HG03103 (cell line): ENCODE measurements at regions not wholly inside any gene's neighbourhood (a gene's known extent, or its start where the extent isn't known, plus 50 kb on each side); places are given as distances from the start of the nearest gene placed in this dataset.
"Not testable (repeated sequence)": the region's sequence is repeated elsewhere in the genome, so short reads cannot be mapped to it uniquely, and the experiment has no call there.

Source experiments
- ATAC-seq: cut with Tn5 transposase; IDR thresholded peaks from one replicate; pipeline ENCODE4 v1.9.1; 2021; ENCODE audit warnings: low read depth; ENCODE audit not compliant: unreplicated experiment

- no peak for ATAC-seq
Measured at GRCh38 chr11:121873766-121874165, 242.2 kb downstream of the BLID start.

GRCh38 chr11:121872356-121872755 is 243.7 kb downstream of the BLID start:
- no peak for ATAC-seq

GRCh38 chr11:121870206-121871045 is 245.6 kb downstream of the BLID start:
- ATAC-seq: no peak

GRCh38 chr11:121869478-121869877 is 246.5 kb downstream of the BLID start:
- no peak for ATAC-seq

- ATAC-seq: no peak
Measured at GRCh38 chr11:121866754-121867153, 249.3 kb downstream of the BLID start.

GRCh38 chr11:121864660-121865059 is 251.4 kb downstream of the BLID start:
- no peak for ATAC-seq

GRCh38 chr11:121863126-121863525 is 252.9 kb downstream of the BLID start:
- no peak for ATAC-seq

GRCh38 chr11:121855138-121855537 is 260.9 kb downstream of the BLID start:
- not testable (repeated sequence) for ATAC-seq

- ATAC-seq: no peak
Measured at GRCh38 chr11:121844016-121844415, 272.0 kb downstream of the BLID start.

GRCh38 chr11:121842192-121842585 is 273.8 kb downstream of the BLID start:
- ATAC-seq: no peak

GRCh38 chr11:121841487-121842191 is 274.4 kb downstream of the BLID start:
- ATAC-seq: no peak

GRCh38 chr11:121839781-121840180 is 276.2 kb downstream of the BLID start:
- no peak for ATAC-seq

- no peak for ATAC-seq
Measured at GRCh38 chr11:121838571-121838970, 277.4 kb downstream of the BLID start.

GRCh38 chr11:121833970-121834369 is 282.0 kb downstream of the BLID start:
- no peak for ATAC-seq

GRCh38 chr11:121829159-121829643 is 286.8 kb downstream of the BLID start:
- no peak for ATAC-seq

GRCh38 chr11:121814962-121815361 is 301.1 kb downstream of the BLID start:
- no peak for ATAC-seq

GRCh38 chr11:121814296-121814695 is 301.7 kb downstream of the BLID start:
- ATAC-seq: no peak

GRCh38 chr11:121810291-121810690 is 305.7 kb downstream of the BLID start:
- ATAC-seq: no peak

- no peak for ATAC-seq
Measured at GRCh38 chr11:121808096-121808495, 307.9 kb downstream of the BLID start.

GRCh38 chr11:121807051-121807450 is 309.0 kb downstream of the BLID start:
- no peak for ATAC-seq

GRCh38 chr11:121802542-121802941 is 313.5 kb downstream of the BLID start:
- no peak for ATAC-seq

- ATAC-seq: no peak
Measured at GRCh38 chr11:121801781-121802180, 314.2 kb downstream of the BLID start.
